D721Med (cell line): ENCODE measurements at regions not wholly inside any gene's neighbourhood (a gene's known extent, or its start where the extent isn't known, plus 50 kb on each side); places are given as distances from the start of the nearest gene placed in this dataset.
"Not testable (repeated sequence)": the region's sequence is repeated elsewhere in the genome, so short reads cannot be mapped to it uniquely, and the experiment has no call there.

ENCODE experiments used
- DNase-seq: peaks from one replicate; pipeline ENCODE4 v3.0.0; 2011; ENCODE audit warnings: low spot score; ENCODE audit not compliant: insufficient read length
- FAIRE-seq: peaks from 2 replicates; lab custom pipeline; 2011; peaks lifted over from hg19 to GRCh38; lab: Jason Lieb, UNC
- CTCF ChIP-seq: IDR thresholded peaks from 2 replicates; pipeline ENCODE4 v1.5.1; 2012; ENCODE audit warnings: mild to moderate bottlenecking, control low read depth; ENCODE audit not compliant: insufficient read depth; ENCODE audit errors: missing control alignments

- FAIRE-seq (no peak), DNase-seq (no peak)
- TF ChIP-seq CTCF = no peak
Measured at GRCh38 chr6:86045038-86045437, 402.4 kb upstream of the SYNCRIP start.

GRCh38 chr6:86042214-86042613 is 399.5 kb upstream of the SYNCRIP start:
- no peak for TF ChIP-seq CTCF
- FAIRE-seq (no peak), DNase-seq (no peak)

- FAIRE-seq = no peak
Measured at GRCh38 chr6:86031713-86032112, 389.0 kb upstream of the SYNCRIP start.

GRCh38 chr6:86030875-86031274 is 388.2 kb upstream of the SYNCRIP start:
- FAIRE-seq = no peak
- DNase-seq = no peak
- no peak for TF ChIP-seq CTCF

More at GRCh38 chr6:86031713-86032112, 389.0 kb upstream of the SYNCRIP start:
- no peak for DNase-seq
- no peak for TF ChIP-seq CTCF

- no peak for TF ChIP-seq CTCF
- DNase-seq (no peak), FAIRE-seq (no peak)
Measured at GRCh38 chr6:86028776-86029175, 386.1 kb upstream of the SYNCRIP start.

GRCh38 chr6:86026890-86027289 is 384.2 kb upstream of the SYNCRIP start:
- not testable (repeated sequence) for DNase-seq, FAIRE-seq

GRCh38 chr6:86017236-86017635 is 374.6 kb upstream of the SYNCRIP start:
- DNase-seq = no peak
- no peak for FAIRE-seq

More at GRCh38 chr6:86017236-86017635, 374.6 kb upstream of the SYNCRIP start:
- no peak for TF ChIP-seq CTCF
